ENCODE measurements at regions not wholly inside any gene's neighbourhood (a gene's known extent, or its start where the extent isn't known, plus 50 kb on each side); places are given as distances from the start of the nearest gene placed in this dataset.

GRCh38 chr14:82425261-82425660 is 891.6 kb upstream of the SEL1L start:
- no peaks in the 10 kb centered on the region for H3K9me3 ChIP-seq (ENCODE audit: control insufficient read depth, insufficient read depth, low read depth, low read length)
- no peaks in the 10 kb centered on the region for H3K4me1 ChIP-seq (ENCODE audit: control insufficient read depth, insufficient read depth, low read length)
- no peak overlapping the region for H3K4me3 ChIP-seq (ENCODE audit: low read depth, low read length)
- ChIA-PET POLR2A (no interaction called here), CTCF (no interaction called here)
- TF ChIP-seq TSHZ1 (tag by site-specific recombination; IDR thresholded peaks at IDR 0.05; ENCODE audit: borderline replicate concordance) (no peak), RBAK (tag by site-specific recombination; IDR thresholded peaks at IDR 0.05) (no peak), KLF16 (tag by site-specific recombination; IDR thresholded peaks at IDR 0.05) (no peak), ZBTB44 (tag by site-specific recombination; IDR thresholded peaks at IDR 0.05) (no peak), ZNF169 (tag by site-specific recombination; IDR thresholded peaks at IDR 0.05) (no peak), ZSCAN30 (tag by site-specific recombination; IDR thresholded peaks at IDR 0.05) (no peak), ZNF48 (tag by site-specific recombination; IDR thresholded peaks at IDR 0.05) (no peak), ZNF654 (tag by site-specific recombination; IDR thresholded peaks at IDR 0.05; ENCODE audit: low read depth) (no peak), EGR2 (tag by site-specific recombination; IDR thresholded peaks at IDR 0.05; ENCODE audit: low read depth) (no peak), ZNF768 (tag by site-specific recombination; IDR thresholded peaks at IDR 0.05) (no peak), IKZF3 (tag by site-specific recombination; IDR thresholded peaks at IDR 0.05) (no peak)
- H3K27ac ChIP-seq (ENCODE audit: extremely low read depth, low read depth, low read length), result no peak overlapping the region
- H3K36me3 ChIP-seq (ENCODE audit: control insufficient read depth in 2 of 2, insufficient read depth in 1 of 2, low read length in 2 of 2), result no peaks in the 10 kb centered on the region

- no peaks in the 10 kb centered on the region for H3K4me1 ChIP-seq (ENCODE audit: control insufficient read depth, insufficient read depth, low read length)
- H3K36me3 ChIP-seq (ENCODE audit: control insufficient read depth in 2 of 2, insufficient read depth in 1 of 2, low read length in 2 of 2), result no peaks in the 10 kb centered on the region
- ChIA-PET POLR2A (no interaction called here), CTCF (no interaction called here)
- no peak overlapping the region for H3K27ac ChIP-seq (ENCODE audit: extremely low read depth, low read depth, low read length)
- TF ChIP-seq ZNF544 (tag by site-specific recombination; IDR thresholded peaks at IDR 0.05) (no peak), ZNF501 (tag by site-specific recombination; IDR thresholded peaks at IDR 0.05) (no peak)
- no peak overlapping the region for H3K4me3 ChIP-seq (ENCODE audit: low read depth, low read length)
- H3K9me3 ChIP-seq (ENCODE audit: control insufficient read depth, insufficient read depth, low read depth, low read length), result no peaks in the 10 kb centered on the region
These were observed 897.4 kb upstream of the SEL1L start for GRCh38 chr14:82431031-82431430.

GRCh38 chr14:82432301-82433105 is 898.9 kb upstream of the SEL1L start:
- H3K36me3 ChIP-seq (ENCODE audit: control insufficient read depth in 2 of 2, insufficient read depth in 1 of 2, low read length in 2 of 2), result no peaks in the 10 kb centered on the region
- no peaks in the 10 kb centered on the region for H3K4me1 ChIP-seq (ENCODE audit: control insufficient read depth, insufficient read depth, low read length)
- ChIA-PET CTCF (no interaction called here), POLR2A (no interaction called here)
- no peak overlapping the region for H3K27ac ChIP-seq (ENCODE audit: extremely low read depth, low read depth, low read length)
- no peaks in the 10 kb centered on the region for H3K9me3 ChIP-seq (ENCODE audit: control insufficient read depth, insufficient read depth, low read depth, low read length)
- H3K4me3 ChIP-seq (ENCODE audit: low read depth, low read length), result no peak overlapping the region
- TF ChIP-seq ZFP3 (tag by site-specific recombination; IDR thresholded peaks at IDR 0.05; ENCODE audit: low read depth) (no peak), ZNF843 (tag by site-specific recombination; IDR thresholded peaks at IDR 0.05) (no peak), SP2 (tag by site-specific recombination; IDR thresholded peaks at IDR 0.05) (no peak), ZNF777 (tag by site-specific recombination; IDR thresholded peaks at IDR 0.05; ENCODE audit: borderline replicate concordance) (no peak), ZEB2 (tag by site-specific recombination; IDR thresholded peaks at IDR 0.05) (no peak), BCL11A (tag by site-specific recombination; IDR thresholded peaks at IDR 0.05; ENCODE audit: low read depth) (no peak), SP7 (tag by site-specific recombination; IDR thresholded peaks at IDR 0.05) (no peak), ZNF132 (tag by site-specific recombination; IDR thresholded peaks at IDR 0.05; ENCODE audit: borderline replicate concordance) (no peak), TSHZ1 (tag by site-specific recombination; IDR thresholded peaks at IDR 0.05; ENCODE audit: borderline replicate concordance) (no peak), TCF7L2 (IDR thresholded peaks at IDR 0.05; ENCODE audit: borderline replicate concordance, low read depth, low read length) (no peak), ZNF521 (tag by site-specific recombination; IDR thresholded peaks at IDR 0.05) (no peak), OVOL3 (tag by site-specific recombination; IDR thresholded peaks at IDR 0.05) (no peak)
